Mucosa of stomach (tissue), 1 donor: ENCODE measurements at regions not wholly inside any gene's neighbourhood (a gene's known extent, or its start where the extent isn't known, plus 50 kb on each side); places are given as distances from the start of the nearest gene placed in this dataset.

Experiments
- H3K27me3 ChIP-seq: one replicate; pipeline ENCODE4 v1.7.0; 2013; ENCODE audit warnings: mild to moderate bottlenecking, low read length; ENCODE audit not compliant: control insufficient read depth, insufficient read depth
- H3K36me3 ChIP-seq: one replicate; pipeline ENCODE4 v1.7.0; 2013; ENCODE audit warnings: low read length; ENCODE audit not compliant: control insufficient read depth, insufficient read depth
- H3K4me1 ChIP-seq: one replicate; pipeline ENCODE4 v1.7.0; 2013; ENCODE audit warnings: mild to moderate bottlenecking, low read length; ENCODE audit not compliant: control insufficient read depth, insufficient read depth
- H3K4me3 ChIP-seq: one replicate; pipeline ENCODE4 v1.7.0; 2013; ENCODE audit warnings: low read length
- H3K9ac ChIP-seq: one replicate; pipeline ENCODE4 v1.7.0; 2013; ENCODE audit warnings: mild to moderate bottlenecking, low read length, moderate library complexity
- H3K9me3 ChIP-seq: one replicate; pipeline ENCODE4 v1.7.0; 2013; ENCODE audit warnings: mild to moderate bottlenecking, low read length, moderate library complexity; ENCODE audit not compliant: control insufficient read depth
- donor health status: Pancreatic carcinoma.

GRCh38 chr7:24127930-24128329 is 156.1 kb upstream of the NPY start:
- H3K4me3 ChIP-seq = no peak overlapping the region
- H3K9me3 ChIP-seq = no peaks in the 10 kb centered on the region

GRCh38 chr7:24129597-24129996 is 154.4 kb upstream of the NPY start:
- Histone ChIP-seq H3K36me3 (no peaks in the 10 kb centered on the region), H3K4me3 (no peak overlapping the region), H3K9me3 (no peaks in the 10 kb centered on the region), H3K27me3 (no peaks in the 10 kb centered on the region), H3K9ac (no peak overlapping the region), H3K4me1 (no peaks in the 10 kb centered on the region)

More at GRCh38 chr7:24127930-24128329, 156.1 kb upstream of the NPY start:
- no peak overlapping the region for H3K9ac ChIP-seq
- H3K36me3 ChIP-seq = no peaks in the 10 kb centered on the region
- H3K4me1 ChIP-seq = no peaks in the 10 kb centered on the region
- H3K27me3 ChIP-seq = no peaks in the 10 kb centered on the region

- peaks cover 3% of the 10 kb centered on the region for H3K4me1 ChIP-seq
- no peaks in the 10 kb centered on the region for H3K9me3 ChIP-seq
- H3K4me3 ChIP-seq = no peak overlapping the region
- H3K9ac ChIP-seq = no peak overlapping the region
- no peaks in the 10 kb centered on the region for H3K27me3 ChIP-seq
- H3K36me3 ChIP-seq = no peaks in the 10 kb centered on the region
These were observed 153.4 kb upstream of the NPY start for GRCh38 chr7:24130631-24131030.

- Histone ChIP-seq H3K9ac (no peak overlapping the region), H3K27me3 (no peaks in the 10 kb centered on the region), H3K36me3 (no peaks in the 10 kb centered on the region), H3K4me3 (no peak overlapping the region), H3K9me3 (no peaks in the 10 kb centered on the region), H3K4me1 (peaks cover 3% of the 10 kb centered on the region)
These were observed 150.3 kb upstream of the NPY start for GRCh38 chr7:24133691-24134090.

- Histone ChIP-seq H3K27me3 (no peaks in the 10 kb centered on the region), H3K36me3 (no peaks in the 10 kb centered on the region), H3K4me3 (no peak overlapping the region), H3K9ac (no peak overlapping the region), H3K4me1 (peaks cover 6% of the 10 kb centered on the region), H3K9me3 (no peaks in the 10 kb centered on the region)
These were observed 149.5 kb upstream of the NPY start for GRCh38 chr7:24134535-24134934.

GRCh38 chr7:24135003-24135817 is 148.8 kb upstream of the NPY start:
- H3K9ac ChIP-seq = no peak overlapping the region
- peaks cover 13% of the 10 kb centered on the region for H3K4me1 ChIP-seq
- no peaks in the 10 kb centered on the region for H3K27me3 ChIP-seq
- H3K9me3 ChIP-seq = no peaks in the 10 kb centered on the region
- H3K36me3 ChIP-seq = no peaks in the 10 kb centered on the region
- H3K4me3 ChIP-seq = no peak overlapping the region

GRCh38 chr7:24137338-24137737 is 146.7 kb upstream of the NPY start:
- Histone ChIP-seq H3K9me3 (no peaks in the 10 kb centered on the region), H3K27me3 (no peaks in the 10 kb centered on the region), H3K4me1 (peaks cover 14% of the 10 kb centered on the region), H3K4me3 (no peak overlapping the region), H3K36me3 (no peaks in the 10 kb centered on the region), H3K9ac (no peak overlapping the region)

- Histone ChIP-seq H3K36me3 (no peaks in the 10 kb centered on the region), H3K9me3 (no peaks in the 10 kb centered on the region), H3K4me1 (peaks cover 14% of the 10 kb centered on the region), H3K27me3 (no peaks in the 10 kb centered on the region), H3K4me3 (no peak overlapping the region), H3K9ac (no peak overlapping the region)
These were observed 145.6 kb upstream of the NPY start for GRCh38 chr7:24138343-24138742.

- peaks cover 13% of the 10 kb centered on the region for H3K4me1 ChIP-seq
- H3K9ac ChIP-seq = peak overlapping the region; percentile 16
These were observed 144.0 kb upstream of the NPY start for GRCh38 chr7:24140001-24140400.

GRCh38 chr7:24141874-24142509 is 142.0 kb upstream of the NPY start:
- H3K9me3 ChIP-seq = no peaks in the 10 kb centered on the region
- no peak overlapping the region for H3K4me3 ChIP-seq

More at GRCh38 chr7:24140001-24140400, 144.0 kb upstream of the NPY start:
- Histone ChIP-seq H3K27me3 (no peaks in the 10 kb centered on the region), H3K36me3 (no peaks in the 10 kb centered on the region), H3K4me3 (peak overlapping the region; percentile 16), H3K9me3 (no peaks in the 10 kb centered on the region)

GRCh38 chr7:24143547-24143946 is 140.4 kb upstream of the NPY start:
- no peaks in the 10 kb centered on the region for H3K27me3 ChIP-seq
- H3K4me3 ChIP-seq = no peak overlapping the region
- no peaks in the 10 kb centered on the region for H3K9me3 ChIP-seq
- H3K9ac ChIP-seq = no peak overlapping the region
- H3K4me1 ChIP-seq = peaks cover 10% of the 10 kb centered on the region
- H3K36me3 ChIP-seq = no peaks in the 10 kb centered on the region

More at GRCh38 chr7:24141874-24142509, 142.0 kb upstream of the NPY start:
- Histone ChIP-seq H3K4me1 (peaks cover 10% of the 10 kb centered on the region), H3K9ac (no peak overlapping the region), H3K36me3 (no peaks in the 10 kb centered on the region), H3K27me3 (no peaks in the 10 kb centered on the region)

GRCh38 chr7:24151944-24152343 is 132.0 kb upstream of the NPY start:
- no peaks in the 10 kb centered on the region for H3K27me3 ChIP-seq
- no peaks in the 10 kb centered on the region for H3K9me3 ChIP-seq
- H3K9ac ChIP-seq = no peak overlapping the region
- H3K36me3 ChIP-seq = no peaks in the 10 kb centered on the region
- H3K4me3 ChIP-seq = no peak overlapping the region
- peaks cover 4% of the 10 kb centered on the region for H3K4me1 ChIP-seq
